BE2C (cell line): ENCODE measurements at regions not wholly inside any gene's neighbourhood (a gene's known extent, or its start where the extent isn't known, plus 50 kb on each side); places are given as distances from the start of the nearest gene placed in this dataset.

Source experiments
- DNase-seq: peaks from one replicate; pipeline ENCODE4 v3.0.0-alpha.2; 2020
- H3K27me3 ChIP-seq: fragments of 250-450 bp; sonication (Bioruptor Pico); 2 replicates; pipeline ENCODE4 v1.5.1; 2020; ENCODE audit warnings: mild to moderate bottlenecking
- H3K36me3 ChIP-seq: fragments of 250-450 bp; sonication (Bioruptor Pico); 2 replicates; pipeline ENCODE4 v1.5.1; 2020; ENCODE audit warnings: mild to moderate bottlenecking
- H3K4me1 ChIP-seq: fragments of 250-450 bp; sonication (Bioruptor Pico); 2 replicates; pipeline ENCODE4 v1.5.1; 2020
- H3K4me3 ChIP-seq: 2 replicates; pipeline ENCODE4 v1.5.1; 2011; ENCODE audit warnings: low read depth, low read length
- H3K9me3 ChIP-seq: fragments of 250-450 bp; sonication (Bioruptor Pico); 2 replicates; pipeline ENCODE4 v1.5.1; 2020
- CTCF ChIP-seq: IDR thresholded peaks from 2 replicates; pipeline ENCODE4 v1.5.1; 2012; ENCODE audit warnings: mild to moderate bottlenecking, low read depth, low read length

GRCh38 chr17:14664511-14664910, 363.6 kb downstream of the HS3ST3B1 start:
- no peak for TF ChIP-seq CTCF
- no peaks in the 10 kb centered on the region for H3K9me3 ChIP-seq

GRCh38 chr17:14641117-14641516, 340.2 kb downstream of the HS3ST3B1 start:
- Histone ChIP-seq H3K4me3 (no peak overlapping the region), H3K9me3 (no peaks in the 10 kb centered on the region), H3K4me1 (no peaks in the 10 kb centered on the region), H3K27me3 (no peaks in the 10 kb centered on the region), H3K36me3 (no peaks in the 10 kb centered on the region)
- DNase-seq = no peak
- no peak for TF ChIP-seq CTCF

More at GRCh38 chr17:14664511-14664910, 363.6 kb downstream of the HS3ST3B1 start:
- no peaks in the 10 kb centered on the region for H3K4me1 ChIP-seq
- no peak for DNase-seq
- H3K27me3 ChIP-seq = no peaks in the 10 kb centered on the region
- no peaks in the 10 kb centered on the region for H3K36me3 ChIP-seq
- H3K4me3 ChIP-seq = no peak overlapping the region

GRCh38 chr17:14637260-14637659, 336.4 kb downstream of the HS3ST3B1 start:
- no peak for TF ChIP-seq CTCF
- DNase-seq = no peak
- Histone ChIP-seq H3K4me3 (no peak overlapping the region), H3K4me1 (no peaks in the 10 kb centered on the region), H3K9me3 (no peaks in the 10 kb centered on the region), H3K36me3 (no peaks in the 10 kb centered on the region), H3K27me3 (no peaks in the 10 kb centered on the region)

- H3K4me1 ChIP-seq = no peaks in the 10 kb centered on the region
- TF ChIP-seq CTCF = no peak
- no peaks in the 10 kb centered on the region for H3K9me3 ChIP-seq
- H3K36me3 ChIP-seq = no peaks in the 10 kb centered on the region
- H3K27me3 ChIP-seq = no peaks in the 10 kb centered on the region
- no peak for DNase-seq
- H3K4me3 ChIP-seq = no peak overlapping the region
Measured at GRCh38 chr17:14630621-14631020, 329.7 kb downstream of the HS3ST3B1 start.

- Histone ChIP-seq H3K4me3 (no peak overlapping the region), H3K9me3 (no peaks in the 10 kb centered on the region), H3K36me3 (no peaks in the 10 kb centered on the region), H3K27me3 (no peaks in the 10 kb centered on the region), H3K4me1 (no peaks in the 10 kb centered on the region)
- DNase-seq = no peak
- TF ChIP-seq CTCF = no peak
Measured at GRCh38 chr17:14630046-14630445, 329.2 kb downstream of the HS3ST3B1 start.

GRCh38 chr17:14622615-14623101, 321.8 kb downstream of the HS3ST3B1 start:
- TF ChIP-seq CTCF = no peak
- Histone ChIP-seq H3K27me3 (no peaks in the 10 kb centered on the region), H3K36me3 (no peaks in the 10 kb centered on the region), H3K9me3 (no peaks in the 10 kb centered on the region), H3K4me1 (no peaks in the 10 kb centered on the region), H3K4me3 (no peak overlapping the region)
- DNase-seq = no peak
